ENCODE measurements at regions not wholly inside any gene's neighbourhood (a gene's known extent, or its start where the extent isn't known, plus 50 kb on each side); places are given as distances from the start of the nearest gene placed in this dataset.

DNA sequence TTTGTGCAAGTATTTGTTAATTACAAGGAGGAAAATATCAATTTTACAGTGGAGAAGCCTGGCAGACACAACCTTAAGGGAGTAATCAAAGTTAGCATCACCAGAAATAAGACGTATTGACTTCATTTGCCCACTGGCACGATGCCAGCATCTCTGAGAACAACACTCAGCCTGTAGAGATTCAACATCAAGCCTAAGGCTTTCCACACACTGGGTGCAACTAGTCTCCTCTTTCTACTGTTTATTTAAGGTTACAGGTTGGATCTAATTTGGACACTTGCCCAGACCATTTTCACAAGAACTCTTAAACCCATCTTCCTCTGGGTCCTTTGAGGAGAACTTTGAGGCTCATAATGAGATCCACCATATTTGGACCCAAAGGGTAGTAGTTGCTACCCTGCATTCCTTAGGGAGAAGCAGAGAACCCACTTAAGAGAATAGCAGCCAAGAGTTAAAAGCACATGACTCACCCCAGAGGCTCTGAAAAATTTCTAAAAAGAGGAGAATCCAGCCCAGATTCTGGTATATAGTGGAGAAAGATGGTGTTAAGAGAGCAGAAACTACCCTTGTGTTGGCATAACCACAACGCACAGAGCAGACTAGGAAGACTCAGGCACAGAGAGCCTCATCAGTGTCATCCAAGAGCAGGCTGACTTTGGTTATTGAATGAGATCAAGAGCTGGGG, 97.3 kb downstream of the CCDC71L start (continued):
- TF ChIP-seq ZNF548 (tag by site-specific recombination; IDR thresholded peaks at IDR 0.05) (no peak), ZNF169 (tag by site-specific recombination; IDR thresholded peaks at IDR 0.05) (no peak), ZSCAN16 (tag by site-specific recombination; IDR thresholded peaks at IDR 0.05) (no peak), ZNF677 (tag by site-specific recombination; IDR thresholded peaks at IDR 0.05) (no peak), ZBTB44 (tag by site-specific recombination; IDR thresholded peaks at IDR 0.05) (no peak), ZNF513 (tag by site-specific recombination; IDR thresholded peaks at IDR 0.05) (no peak), FEZF1 (tag by site-specific recombination; IDR thresholded peaks at IDR 0.05) (no peak), REST (tag by site-specific recombination; IDR thresholded peaks at IDR 0.05) (no peak), ZSCAN18 (tag by site-specific recombination; IDR thresholded peaks at IDR 0.05) (no peak), ZNF610 (tag by site-specific recombination; IDR thresholded peaks at IDR 0.05; ENCODE audit: borderline replicate concordance) (no peak), ZBTB20 (tag by site-specific recombination; IDR thresholded peaks at IDR 0.05) (no peak), ZNF48 (tag by site-specific recombination; IDR thresholded peaks at IDR 0.05) (no peak), ZNF350 (tag by site-specific recombination; IDR thresholded peaks at IDR 0.05) (peak; percentile 72), ZNF692 (tag by site-specific recombination; IDR thresholded peaks at IDR 0.05) (0 out of 2 replicates have a peak, but pooled peaks have one; percentile 14), GLIS1 (tag by site-specific recombination; IDR thresholded peaks at IDR 0.05) (no peak), GFI1B (tag by site-specific recombination; IDR thresholded peaks at IDR 0.05) (no peak), RBAK (tag by site-specific recombination; IDR thresholded peaks at IDR 0.05) (no peak), GLI4 (tag by site-specific recombination; IDR thresholded peaks at IDR 0.05) (no peak)
- TF ChIP-seq, protein P1, sequence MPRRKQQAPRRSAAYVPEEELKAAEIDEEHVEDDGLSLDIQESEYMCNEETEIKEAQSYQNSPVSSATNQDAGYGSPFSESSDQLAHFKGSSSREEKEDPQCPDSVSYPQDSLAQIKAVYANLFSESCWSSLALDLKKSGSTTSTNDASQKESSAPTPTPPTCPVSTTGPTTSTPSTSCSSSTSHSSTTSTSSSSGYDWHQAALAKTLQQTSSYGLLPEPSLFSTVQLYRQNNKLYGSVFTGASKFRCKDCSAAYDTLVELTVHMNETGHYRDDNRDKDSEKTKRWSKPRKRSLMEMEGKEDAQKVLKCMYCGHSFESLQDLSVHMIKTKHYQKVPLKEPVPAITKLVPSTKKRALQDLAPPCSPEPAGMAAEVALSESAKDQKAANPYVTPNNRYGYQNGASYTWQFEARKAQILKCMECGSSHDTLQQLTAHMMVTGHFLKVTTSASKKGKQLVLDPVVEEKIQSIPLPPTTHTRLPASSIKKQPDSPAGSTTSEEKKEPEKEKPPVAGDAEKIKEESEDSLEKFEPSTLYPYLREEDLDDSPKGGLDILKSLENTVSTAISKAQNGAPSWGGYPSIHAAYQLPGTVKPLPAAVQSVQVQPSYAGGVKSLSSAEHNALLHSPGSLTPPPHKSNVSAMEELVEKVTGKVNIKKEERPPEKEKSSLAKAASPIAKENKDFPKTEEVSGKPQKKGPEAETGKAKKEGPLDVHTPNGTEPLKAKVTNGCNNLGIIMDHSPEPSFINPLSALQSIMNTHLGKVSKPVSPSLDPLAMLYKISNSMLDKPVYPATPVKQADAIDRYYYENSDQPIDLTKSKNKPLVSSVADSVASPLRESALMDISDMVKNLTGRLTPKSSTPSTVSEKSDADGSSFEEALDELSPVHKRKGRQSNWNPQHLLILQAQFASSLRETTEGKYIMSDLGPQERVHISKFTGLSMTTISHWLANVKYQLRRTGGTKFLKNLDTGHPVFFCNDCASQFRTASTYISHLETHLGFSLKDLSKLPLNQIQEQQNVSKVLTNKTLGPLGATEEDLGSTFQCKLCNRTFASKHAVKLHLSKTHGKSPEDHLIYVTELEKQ (tag by site-specific recombination; IDR thresholded peaks at IDR 0.05; ENCODE audit: borderline replicate concordance), result no peak
- TF ChIP-seq, protein P2, sequence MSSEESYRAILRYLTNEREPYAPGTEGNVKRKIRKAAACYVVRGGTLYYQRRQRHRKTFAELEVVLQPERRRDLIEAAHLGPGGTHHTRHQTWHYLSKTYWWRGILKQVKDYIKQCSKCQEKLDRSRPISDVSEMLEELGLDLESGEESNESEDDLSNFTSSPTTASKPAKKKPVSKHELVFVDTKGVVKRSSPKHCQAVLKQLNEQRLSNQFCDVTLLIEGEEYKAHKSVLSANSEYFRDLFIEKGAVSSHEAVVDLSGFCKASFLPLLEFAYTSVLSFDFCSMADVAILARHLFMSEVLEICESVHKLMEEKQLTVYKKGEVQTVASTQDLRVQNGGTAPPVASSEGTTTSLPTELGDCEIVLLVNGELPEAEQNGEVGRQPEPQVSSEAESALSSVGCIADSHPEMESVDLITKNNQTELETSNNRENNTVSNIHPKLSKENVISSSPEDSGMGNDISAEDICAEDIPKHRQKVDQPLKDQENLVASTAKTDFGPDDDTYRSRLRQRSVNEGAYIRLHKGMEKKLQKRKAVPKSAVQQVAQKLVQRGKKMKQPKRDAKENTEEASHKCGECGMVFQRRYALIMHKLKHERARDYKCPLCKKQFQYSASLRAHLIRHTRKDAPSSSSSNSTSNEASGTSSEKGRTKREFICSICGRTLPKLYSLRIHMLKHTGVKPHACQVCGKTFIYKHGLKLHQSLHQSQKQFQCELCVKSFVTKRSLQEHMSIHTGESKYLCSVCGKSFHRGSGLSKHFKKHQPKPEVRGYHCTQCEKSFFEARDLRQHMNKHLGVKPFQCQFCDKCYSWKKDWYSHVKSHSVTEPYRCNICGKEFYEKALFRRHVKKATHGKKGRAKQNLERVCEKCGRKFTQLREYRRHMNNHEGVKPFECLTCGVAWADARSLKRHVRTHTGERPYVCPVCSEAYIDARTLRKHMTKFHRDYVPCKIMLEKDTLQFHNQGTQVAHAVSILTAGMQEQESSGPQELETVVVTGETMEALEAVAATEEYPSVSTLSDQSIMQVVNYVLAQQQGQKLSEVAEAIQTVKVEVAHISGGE (tag by site-specific recombination; conservative IDR thresholded peaks at IDR 0.05; ENCODE audit: low read depth), result no peak
- TF ChIP-seq, protein P3, sequence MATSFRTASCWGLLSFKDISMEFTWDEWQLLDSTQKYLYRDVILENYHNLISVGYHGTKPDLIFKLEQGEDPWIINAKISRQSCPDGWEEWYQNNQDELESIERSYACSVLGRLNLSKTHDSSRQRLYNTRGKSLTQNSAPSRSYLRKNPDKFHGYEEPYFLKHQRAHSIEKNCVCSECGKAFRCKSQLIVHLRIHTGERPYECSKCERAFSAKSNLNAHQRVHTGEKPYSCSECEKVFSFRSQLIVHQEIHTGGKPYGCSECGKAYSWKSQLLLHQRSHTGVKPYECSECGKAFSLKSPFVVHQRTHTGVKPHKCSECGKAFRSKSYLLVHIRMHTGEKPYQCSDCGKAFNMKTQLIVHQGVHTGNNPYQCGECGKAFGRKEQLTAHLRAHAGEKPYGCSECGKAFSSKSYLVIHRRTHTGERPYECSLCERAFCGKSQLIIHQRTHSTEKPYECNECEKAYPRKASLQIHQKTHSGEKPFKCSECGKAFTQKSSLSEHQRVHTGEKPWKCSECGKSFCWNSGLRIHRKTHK (tag by site-specific recombination; IDR thresholded peaks at IDR 0.05), result no peak
